Peyer's patch (tissue), 4 donors: ENCODE measurements at regions not wholly inside any gene's neighbourhood (a gene's known extent, or its start where the extent isn't known, plus 50 kb on each side); places are given as distances from the start of the nearest gene placed in this dataset.

Experiments
- CTCF ChIP-seq, 6 experiments: fragments of 450-650 bp in 4 of 6; fragments of 200-600 bp in 2 of 6; sonication (generic) in 1 of 6; IDR thresholded peaks; one replicate each; pipeline ENCODE4 v1.5.1; 2017 to 2019; ENCODE audit warnings: antibody characterized with exemption in 6 of 6, mild to moderate bottlenecking in 3 of 6, moderate library complexity in 1 of 6
- POLR2A ChIP-seq, 2 donors: fragments of 450-650 bp; IDR thresholded peaks; one replicate each; pipeline ENCODE4 v1.5.1; 2017; ENCODE audit warnings: antibody characterized with exemption in 2 of 2, mild to moderate bottlenecking in 2 of 2, moderate library complexity in 2 of 2

DNA sequence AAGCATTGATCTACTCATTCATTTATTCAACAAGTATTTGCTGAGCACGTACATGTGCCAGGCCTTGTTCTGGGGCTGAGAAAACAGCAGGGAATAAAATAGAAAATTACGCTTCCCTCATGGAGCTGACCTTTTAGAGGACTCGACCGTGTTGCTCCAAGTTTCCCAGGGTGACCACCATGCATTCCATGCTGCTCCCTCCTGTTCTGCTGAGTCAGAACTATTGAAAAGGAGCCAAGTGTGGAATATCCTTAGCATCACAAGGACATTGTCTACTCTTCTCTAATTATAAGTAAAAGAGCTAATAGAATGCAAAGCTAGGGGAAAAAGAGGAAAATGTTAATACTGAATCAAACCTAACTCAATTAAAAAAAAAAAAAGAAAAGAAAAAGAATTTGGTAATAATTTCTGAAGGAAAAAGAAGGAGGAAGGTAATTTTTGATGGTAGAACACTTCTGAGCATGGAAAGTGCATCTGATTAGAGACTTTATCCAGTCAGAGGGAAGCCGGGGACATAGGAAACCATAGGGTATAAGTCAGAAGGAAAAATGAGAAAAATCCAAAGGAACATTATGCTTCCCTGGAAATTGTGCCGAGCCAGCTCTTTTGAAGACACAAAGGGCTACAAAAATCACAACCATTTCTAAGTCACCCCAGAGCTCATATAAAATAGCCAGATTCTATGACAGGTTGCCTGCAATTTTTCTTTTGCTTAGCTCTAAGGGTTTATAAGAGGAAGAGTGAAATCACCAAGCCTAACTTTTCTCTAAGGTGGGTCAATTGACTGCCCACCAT is 339.4 kb downstream of the RND3 start:
- TF ChIP-seq CTCF (IDR thresholded peaks at IDR 0.05) (no peak), POLR2A (IDR thresholded peaks at IDR 0.05) (no peak)
